PFSK-1 (cell line): ENCODE measurements at regions not wholly inside any gene's neighbourhood (a gene's known extent, or its start where the extent isn't known, plus 50 kb on each side); places are given as distances from the start of the nearest gene placed in this dataset.

ENCODE experiments used
- FOXP2 ChIP-seq: optimal IDR thresholded peaks from 2 replicates; pipeline ENCODE3; 2011; ENCODE audit warnings: borderline replicate concordance, control low read depth, inconsistent platforms; ENCODE audit not compliant: insufficient read depth; ENCODE audit errors: extremely low read length, extremely low read depth
- POLR2AphosphoS5 ChIP-seq: IDR thresholded peaks from 2 replicates; pipeline ENCODE4 v1.6.1; 2012; ENCODE audit warnings: low read depth, mild to moderate bottlenecking, control low read depth, low read length, moderate library complexity
- REST ChIP-seq, 2 experiments: IDR thresholded peaks; 2 replicates each; pipeline versions ENCODE4 v1.6.1 to v1.8.0; 2011 to 2012; ENCODE audit warnings: low read depth in 2 of 2, low read length in 2 of 2, control low read depth in 1 of 2, inconsistent platforms in 1 of 2, mild to moderate bottlenecking in 1 of 2, moderate library complexity in 1 of 2; ENCODE audit not compliant: insufficient read depth in 1 of 2
- SIN3A ChIP-seq: IDR thresholded peaks from 2 replicates; pipeline ENCODE4 v1.6.1; 2012; ENCODE audit warnings: mild to moderate bottlenecking, low read length, moderate library complexity, borderline replicate concordance; ENCODE audit not compliant: insufficient read depth
- TAF1 ChIP-seq: IDR thresholded peaks from 2 replicates; pipeline ENCODE4 v1.6.1; 2012; ENCODE audit warnings: low read length, control low read depth, borderline replicate concordance; ENCODE audit not compliant: insufficient read depth

DNA sequence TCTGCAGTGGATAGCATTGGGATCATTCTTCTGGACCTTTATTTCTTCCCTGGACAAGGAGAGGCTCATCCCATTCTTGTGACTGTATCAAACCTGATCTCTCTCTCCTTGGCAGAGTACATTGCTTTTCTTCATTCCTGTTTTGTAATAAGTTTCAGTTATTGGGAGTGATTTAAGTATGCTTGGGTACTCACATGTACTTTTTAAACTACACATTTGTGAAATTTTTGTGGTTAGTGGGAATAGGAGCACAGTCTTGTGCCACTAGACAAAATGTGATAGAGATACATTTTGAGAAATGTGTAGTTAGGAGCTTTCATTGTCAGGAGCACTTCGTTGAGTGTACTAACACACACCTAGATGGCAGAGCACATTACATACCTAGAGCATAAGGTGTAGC lies 262.6 kb downstream of the C3orf38 start:
- TF ChIP-seq TAF1 (no peak), SIN3A (no peak), POLR2AphosphoS5 (no peak), REST (IDR thresholded peaks at IDR 0.05; ENCODE audit: insufficient read depth in 1 of 2, low read depth in 2 of 2, low read length in 2 of 2) (no peak), FOXP2 (no peak)
